Panc1 (cell line): ENCODE measurements at regions not wholly inside any gene's neighbourhood (a gene's known extent, or its start where the extent isn't known, plus 50 kb on each side); places are given as distances from the start of the nearest gene placed in this dataset.

Experiments used
- POLR2AphosphoS5 ChIP-seq: IDR thresholded peaks from 2 replicates; pipeline ENCODE4 v1.6.1; 2012; ENCODE audit warnings: mild to moderate bottlenecking, low read depth, low read length, moderate library complexity
- SIN3A ChIP-seq: IDR thresholded peaks from 2 replicates; pipeline ENCODE4 v1.6.1; 2012; ENCODE audit warnings: low read depth, mild to moderate bottlenecking, low read length, moderate library complexity, borderline replicate concordance; ENCODE audit not compliant: insufficient read depth
- TF ChIP-seq, protein P1 (sequence below): fragments of 450-650 bp; IDR thresholded peaks from 2 replicates; pipeline ENCODE4 v1.5.1; 2017; ENCODE audit warnings: mild to moderate bottlenecking
- TF ChIP-seq, protein P2 (sequence below), 2 experiments: IDR thresholded peaks; 2 replicates each; pipeline ENCODE4 v1.6.1; 2011 to 2012; ENCODE audit warnings: low read depth in 2 of 2, control low read depth in 1 of 2, low read length in 1 of 2, mild to moderate bottlenecking in 1 of 2, moderate library complexity in 1 of 2; ENCODE audit not compliant: insufficient read depth in 1 of 2

DNA sequence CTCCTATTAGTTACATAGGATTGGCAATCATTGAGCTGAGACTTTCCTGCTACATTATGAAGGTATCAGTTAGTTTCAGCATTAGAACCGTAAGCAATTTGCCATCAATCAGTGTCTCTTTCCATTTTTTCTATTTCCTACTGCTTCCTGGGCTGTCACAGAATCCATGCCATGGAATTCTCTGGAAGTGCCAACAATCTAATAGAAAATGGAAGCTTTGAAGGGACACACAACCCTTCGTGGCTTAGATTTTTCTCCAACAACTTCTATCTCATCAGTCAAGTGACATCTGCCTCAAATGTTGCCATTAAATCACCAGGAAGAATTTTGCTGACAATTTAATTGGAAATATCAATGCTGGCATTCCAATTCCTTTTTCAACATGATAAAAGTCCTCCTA is 183.5 kb upstream of the PARD3B start:
- TF ChIP-seq, protein P1, sequence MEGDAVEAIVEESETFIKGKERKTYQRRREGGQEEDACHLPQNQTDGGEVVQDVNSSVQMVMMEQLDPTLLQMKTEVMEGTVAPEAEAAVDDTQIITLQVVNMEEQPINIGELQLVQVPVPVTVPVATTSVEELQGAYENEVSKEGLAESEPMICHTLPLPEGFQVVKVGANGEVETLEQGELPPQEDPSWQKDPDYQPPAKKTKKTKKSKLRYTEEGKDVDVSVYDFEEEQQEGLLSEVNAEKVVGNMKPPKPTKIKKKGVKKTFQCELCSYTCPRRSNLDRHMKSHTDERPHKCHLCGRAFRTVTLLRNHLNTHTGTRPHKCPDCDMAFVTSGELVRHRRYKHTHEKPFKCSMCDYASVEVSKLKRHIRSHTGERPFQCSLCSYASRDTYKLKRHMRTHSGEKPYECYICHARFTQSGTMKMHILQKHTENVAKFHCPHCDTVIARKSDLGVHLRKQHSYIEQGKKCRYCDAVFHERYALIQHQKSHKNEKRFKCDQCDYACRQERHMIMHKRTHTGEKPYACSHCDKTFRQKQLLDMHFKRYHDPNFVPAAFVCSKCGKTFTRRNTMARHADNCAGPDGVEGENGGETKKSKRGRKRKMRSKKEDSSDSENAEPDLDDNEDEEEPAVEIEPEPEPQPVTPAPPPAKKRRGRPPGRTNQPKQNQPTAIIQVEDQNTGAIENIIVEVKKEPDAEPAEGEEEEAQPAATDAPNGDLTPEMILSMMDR: no peak
- TF ChIP-seq, protein P2, sequence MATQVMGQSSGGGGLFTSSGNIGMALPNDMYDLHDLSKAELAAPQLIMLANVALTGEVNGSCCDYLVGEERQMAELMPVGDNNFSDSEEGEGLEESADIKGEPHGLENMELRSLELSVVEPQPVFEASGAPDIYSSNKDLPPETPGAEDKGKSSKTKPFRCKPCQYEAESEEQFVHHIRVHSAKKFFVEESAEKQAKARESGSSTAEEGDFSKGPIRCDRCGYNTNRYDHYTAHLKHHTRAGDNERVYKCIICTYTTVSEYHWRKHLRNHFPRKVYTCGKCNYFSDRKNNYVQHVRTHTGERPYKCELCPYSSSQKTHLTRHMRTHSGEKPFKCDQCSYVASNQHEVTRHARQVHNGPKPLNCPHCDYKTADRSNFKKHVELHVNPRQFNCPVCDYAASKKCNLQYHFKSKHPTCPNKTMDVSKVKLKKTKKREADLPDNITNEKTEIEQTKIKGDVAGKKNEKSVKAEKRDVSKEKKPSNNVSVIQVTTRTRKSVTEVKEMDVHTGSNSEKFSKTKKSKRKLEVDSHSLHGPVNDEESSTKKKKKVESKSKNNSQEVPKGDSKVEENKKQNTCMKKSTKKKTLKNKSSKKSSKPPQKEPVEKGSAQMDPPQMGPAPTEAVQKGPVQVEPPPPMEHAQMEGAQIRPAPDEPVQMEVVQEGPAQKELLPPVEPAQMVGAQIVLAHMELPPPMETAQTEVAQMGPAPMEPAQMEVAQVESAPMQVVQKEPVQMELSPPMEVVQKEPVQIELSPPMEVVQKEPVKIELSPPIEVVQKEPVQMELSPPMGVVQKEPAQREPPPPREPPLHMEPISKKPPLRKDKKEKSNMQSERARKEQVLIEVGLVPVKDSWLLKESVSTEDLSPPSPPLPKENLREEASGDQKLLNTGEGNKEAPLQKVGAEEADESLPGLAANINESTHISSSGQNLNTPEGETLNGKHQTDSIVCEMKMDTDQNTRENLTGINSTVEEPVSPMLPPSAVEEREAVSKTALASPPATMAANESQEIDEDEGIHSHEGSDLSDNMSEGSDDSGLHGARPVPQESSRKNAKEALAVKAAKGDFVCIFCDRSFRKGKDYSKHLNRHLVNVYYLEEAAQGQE (IDR thresholded peaks at IDR 0.05; ENCODE audit: insufficient read depth in 1 of 2, low read depth in 2 of 2, low read length in 1 of 2): no peak
- TF ChIP-seq POLR2AphosphoS5: no peak
- no peak for TF ChIP-seq SIN3A
